HEK293 (cell line): ENCODE measurements at regions not wholly inside any gene's neighbourhood (a gene's known extent, or its start where the extent isn't known, plus 50 kb on each side); places are given as distances from the start of the nearest gene placed in this dataset.

ENCODE experiments used
- CTCF ChIA-PET: fragments of 350-600 bp; formaldehyde crosslinking; extraction: SDS; loops from one replicate; lab custom pipeline; 2021; ENCODE audit warnings: antibody characterized with exemption; lab: Yijun Ruan, JAX
- POLR2A ChIA-PET: fragments of 300-600 bp; formaldehyde crosslinking; extraction: SDS; loops from one replicate; lab custom pipeline; 2020; ENCODE audit warnings: antibody characterized with exemption, inconsistent platforms; lab: Yijun Ruan, JAX
- H3K27ac ChIP-seq: fragments of 200-500 bp; sonication (Bioruptor generic); 2 replicates; pipeline ENCODE4 v1.5.1; 2014; ENCODE audit warnings: low read depth, low read length, control low read depth, inconsistent platforms; ENCODE audit errors: extremely low read depth
- H3K36me3 ChIP-seq, 2 experiments: fragments of 200-500 bp in 1 of 2; sonication (Bioruptor generic) in 1 of 2; 1 replicate in 1 of 2; 2 replicates in 1 of 2; pipeline ENCODE4 v1.5.1; 2014 to 2017; ENCODE audit warnings: inconsistent platforms in 2 of 2, low read length in 2 of 2; ENCODE audit not compliant: control insufficient read depth in 2 of 2, insufficient read depth in 1 of 2
- H3K4me1 ChIP-seq: fragments of 200-500 bp; sonication (Bioruptor generic); 2 replicates; pipeline ENCODE4 v1.5.1; 2014; ENCODE audit warnings: mild to moderate bottlenecking, low read length, inconsistent platforms; ENCODE audit not compliant: control insufficient read depth, insufficient read depth
- H3K4me3 ChIP-seq: 2 replicates; pipeline ENCODE4 v1.5.1; 2011; ENCODE audit warnings: low read depth, mild to moderate bottlenecking, control low read depth, low read length, moderate library complexity
- H3K9me3 ChIP-seq: fragments of 200-500 bp; sonication (Bioruptor generic); 2 replicates; pipeline ENCODE4 v1.5.1; 2014; ENCODE audit warnings: low read depth, low read length, inconsistent platforms; ENCODE audit not compliant: control insufficient read depth, insufficient read depth
- SETDB1 ChIP-seq: IDR thresholded peaks from one replicate; pipeline ENCODE4 v1.6.1; 2017; ENCODE audit warnings: mild to moderate bottlenecking, low read length, moderate library complexity, mixed read lengths; ENCODE audit not compliant: insufficient read length
- WT1 ChIP-seq: fragments of 450-650 bp; formaldehyde crosslinking; IDR thresholded peaks from 2 replicates; pipeline ENCODE4 v1.5.1; 2016; ENCODE audit warnings: missing biosample characterization, missing genetic modification characterization
- ZBTB48 ChIP-seq: fragments of 450-650 bp; formaldehyde crosslinking; IDR thresholded peaks from 2 replicates; pipeline ENCODE4 v1.5.1; 2016; ENCODE audit warnings: missing biosample characterization, missing genetic modification characterization
- ZFP3 ChIP-seq: fragments of 450-650 bp; formaldehyde crosslinking; IDR thresholded peaks from 2 replicates; pipeline ENCODE4 v1.5.1; 2016; ENCODE audit warnings: low read depth, missing biosample characterization, missing genetic modification characterization
- ZNF138 ChIP-seq: fragments of 450-650 bp; formaldehyde crosslinking; IDR thresholded peaks from 2 replicates; pipeline ENCODE4 v1.5.1; 2016; ENCODE audit warnings: missing biosample characterization, missing genetic modification characterization, borderline replicate concordance
- ZNF184 ChIP-seq: fragments of 450-650 bp; IDR thresholded peaks from 2 replicates; pipeline ENCODE4 v1.5.1; 2018; ENCODE audit warnings: missing biosample characterization, mild to moderate bottlenecking, missing genetic modification characterization
- ZNF211 ChIP-seq: fragments of 450-650 bp; formaldehyde crosslinking; IDR thresholded peaks from 2 replicates; pipeline ENCODE4 v1.5.1; 2016; ENCODE audit warnings: low read depth, missing biosample characterization, missing genetic modification characterization
- ZNF302 ChIP-seq: fragments of 450-650 bp; formaldehyde crosslinking; IDR thresholded peaks from 2 replicates; pipeline ENCODE4 v1.5.1; 2016; ENCODE audit warnings: missing biosample characterization, missing genetic modification characterization, low read depth
- ZNF37A ChIP-seq: fragments of 450-650 bp; IDR thresholded peaks from 2 replicates; pipeline ENCODE4 v1.5.1; 2018; ENCODE audit warnings: missing biosample characterization, missing genetic modification characterization
- ZNF48 ChIP-seq: fragments of 450-650 bp; formaldehyde crosslinking; IDR thresholded peaks from 2 replicates; pipeline ENCODE4 v1.5.1; 2016; ENCODE audit warnings: missing biosample characterization, missing genetic modification characterization
- ZNF558 ChIP-seq: fragments of 450-650 bp; formaldehyde crosslinking; IDR thresholded peaks from 2 replicates; pipeline ENCODE4 v1.5.1; 2016; ENCODE audit warnings: missing biosample characterization, missing genetic modification characterization
- ZNF670 ChIP-seq: fragments of 450-650 bp; formaldehyde crosslinking; IDR thresholded peaks from 2 replicates; pipeline ENCODE4 v1.5.1; 2016; ENCODE audit warnings: missing biosample characterization, missing genetic modification characterization, low read depth
- TF ChIP-seq, protein P1 (sequence below): fragments of 450-650 bp; formaldehyde crosslinking; IDR thresholded peaks from 2 replicates; pipeline ENCODE4 v1.5.1; 2016; ENCODE audit warnings: missing biosample characterization, missing genetic modification characterization
- TF ChIP-seq, protein P2 (sequence below): fragments of 450-650 bp; formaldehyde crosslinking; IDR thresholded peaks from 2 replicates; pipeline ENCODE4 v1.5.1; 2016; ENCODE audit warnings: missing biosample characterization, missing genetic modification characterization
- TF ChIP-seq, protein P3 (sequence below): IDR thresholded peaks from 2 replicates; pipeline ENCODE4 v1.6.1; 2011; ENCODE audit warnings: mild to moderate bottlenecking, low read depth, low read length, borderline replicate concordance
- TF ChIP-seq, protein P4 (sequence below): fragments of 450-650 bp; formaldehyde crosslinking; IDR thresholded peaks from 2 replicates; pipeline ENCODE4 v1.5.1; 2016; ENCODE audit warnings: missing biosample characterization, missing genetic modification characterization
- TF ChIP-seq, protein P5 (sequence below): fragments of 450-650 bp; formaldehyde crosslinking; IDR thresholded peaks from 2 replicates; pipeline ENCODE4 v1.5.1; 2016; ENCODE audit warnings: missing biosample characterization, missing genetic modification characterization, low read depth

DNA sequence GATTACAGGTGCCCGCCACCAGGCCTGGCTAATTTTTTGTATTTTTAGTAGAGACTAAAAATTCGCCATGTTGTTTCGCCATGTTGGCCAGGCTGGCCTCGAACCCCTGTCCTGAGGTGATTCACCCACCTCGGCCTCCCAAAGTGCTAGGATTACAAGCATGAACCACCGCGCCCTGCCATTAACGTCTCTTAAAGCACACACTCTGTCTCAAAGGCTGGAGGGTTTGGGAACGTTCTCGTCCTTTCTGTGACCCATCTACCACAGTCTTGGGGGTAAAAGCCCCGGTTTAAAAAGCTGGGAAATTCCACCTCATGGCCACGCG is 57.8 kb upstream of the ARID1B start (continued):
- TF ChIP-seq, protein P1, sequence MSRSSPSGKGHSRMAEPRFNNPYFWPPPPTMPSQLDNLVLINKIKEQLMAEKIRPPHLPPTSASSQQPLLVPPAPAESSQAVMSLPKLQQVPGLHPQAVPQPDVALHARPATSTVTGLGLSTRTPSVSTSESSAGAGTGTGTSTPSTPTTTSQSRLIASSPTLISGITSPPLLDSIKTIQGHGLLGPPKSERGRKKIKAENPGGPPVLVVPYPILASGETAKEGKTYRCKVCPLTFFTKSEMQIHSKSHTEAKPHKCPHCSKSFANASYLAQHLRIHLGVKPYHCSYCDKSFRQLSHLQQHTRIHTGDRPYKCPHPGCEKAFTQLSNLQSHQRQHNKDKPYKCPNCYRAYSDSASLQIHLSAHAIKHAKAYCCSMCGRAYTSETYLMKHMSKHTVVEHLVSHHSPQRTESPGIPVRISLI (tag by site-specific recombination) = no peak
- TF ChIP-seq ZNF558 (tag by site-specific recombination) = no peak
- TF ChIP-seq ZBTB48 (tag by site-specific recombination) = no peak
- TF ChIP-seq, all 188 proteins: peak for 0

DNA sequence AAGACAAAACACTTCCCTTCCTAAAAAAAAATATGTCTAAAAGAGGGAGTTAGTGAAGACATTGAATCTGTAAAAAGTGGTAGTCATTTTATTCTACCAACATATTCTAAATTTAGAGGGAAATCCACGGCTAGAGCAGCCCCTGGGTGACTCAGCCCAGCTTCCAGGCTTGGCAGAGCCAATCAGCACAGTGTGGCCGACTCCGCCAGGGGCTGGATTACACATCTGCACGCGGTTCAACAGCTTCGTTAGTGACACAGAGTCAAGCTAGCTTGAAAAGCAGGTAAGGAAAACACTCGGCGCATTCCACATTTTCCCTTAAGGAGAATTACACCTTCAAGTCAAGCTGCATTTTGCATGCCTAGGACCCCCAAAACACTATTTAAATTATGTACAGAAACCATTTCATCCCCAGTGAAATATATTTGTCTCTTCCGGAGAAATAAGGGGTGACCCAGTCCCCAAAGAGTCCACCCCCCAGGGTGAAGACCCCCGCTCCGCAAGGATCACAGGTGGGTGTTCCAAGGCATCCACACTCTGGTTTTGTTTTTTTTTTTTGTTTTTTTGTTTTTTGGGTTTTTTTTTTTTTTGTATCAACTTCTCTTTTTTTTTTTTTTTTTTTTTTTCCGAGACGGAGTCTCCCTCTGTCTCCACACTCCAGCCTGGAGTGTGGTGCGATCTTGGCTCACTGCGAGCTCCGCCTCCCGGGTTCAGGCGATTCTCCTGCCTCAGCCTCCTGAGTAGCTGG is 58.4 kb upstream of the ARID1B start:
- CTCF ChIA-PET = interaction anchor here (0.6 kb wide), 1 partner anchor 91 kb away, joined by 3 read pairs; no protein-coding TSS in a partner anchor
- TF ChIP-seq, protein P2, sequence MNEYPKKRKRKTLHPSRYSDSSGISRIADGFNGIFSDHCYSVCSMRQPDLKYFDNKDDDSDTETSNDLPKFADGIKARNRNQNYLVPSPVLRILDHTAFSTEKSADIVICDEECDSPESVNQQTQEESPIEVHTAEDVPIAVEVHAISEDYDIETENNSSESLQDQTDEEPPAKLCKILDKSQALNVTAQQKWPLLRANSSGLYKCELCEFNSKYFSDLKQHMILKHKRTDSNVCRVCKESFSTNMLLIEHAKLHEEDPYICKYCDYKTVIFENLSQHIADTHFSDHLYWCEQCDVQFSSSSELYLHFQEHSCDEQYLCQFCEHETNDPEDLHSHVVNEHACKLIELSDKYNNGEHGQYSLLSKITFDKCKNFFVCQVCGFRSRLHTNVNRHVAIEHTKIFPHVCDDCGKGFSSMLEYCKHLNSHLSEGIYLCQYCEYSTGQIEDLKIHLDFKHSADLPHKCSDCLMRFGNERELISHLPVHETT = no peak
- TF ChIP-seq SETDB1 = peak; percentile 57
- TF ChIP-seq ZNF670 (tag by site-specific recombination) = no peak
- TF ChIP-seq, protein P1 (tag by site-specific recombination) = peak; percentile 42; the same call in 1 of the 2 replicates
- Histone ChIP-seq H3K4me1 (no peaks in the 10 kb centered on the region; the same call in 1 of the 2 replicates), H3K4me3 (no peak overlapping the region), H3K27ac (no peak overlapping the region), H3K36me3 (no peaks in the 10 kb centered on the region), H3K9me3 (no peaks in the 10 kb centered on the region)
- POLR2A ChIA-PET = no interaction called here

DNA sequence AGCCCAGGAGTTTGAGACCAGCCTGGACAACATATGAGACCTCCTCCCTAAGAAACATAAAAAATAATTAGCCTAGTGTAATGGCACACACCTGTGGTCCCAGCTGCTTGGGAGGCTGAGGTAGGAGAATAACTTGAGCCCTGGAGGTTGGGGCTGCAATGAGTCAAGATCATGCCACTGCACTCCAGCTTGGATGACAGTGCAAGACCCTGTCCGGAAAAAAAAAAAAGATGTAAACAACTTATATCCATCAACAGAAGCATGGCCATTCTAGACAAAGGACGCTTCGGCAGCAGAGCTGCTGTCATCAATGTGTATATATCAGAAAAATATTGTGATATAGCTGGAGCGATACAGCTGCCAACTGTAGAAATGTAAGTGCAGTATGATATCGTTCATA is 59.6 kb upstream of the ARID1B start:
- Histone ChIP-seq H3K9me3 (no peaks in the 10 kb centered on the region), H3K27ac (no peak overlapping the region), H3K4me3 (no peak overlapping the region), H3K36me3 (no peaks in the 10 kb centered on the region), H3K4me1 (no peaks in the 10 kb centered on the region; the same call in 1 of the 2 replicates)
- CTCF ChIA-PET = interaction anchor here (0.6 kb wide), 2 partner anchors 362 to 1504 kb away, joined by 4 read pairs; no protein-coding TSS in a partner anchor
- POLR2A ChIA-PET = no interaction called here
- TF ChIP-seq, protein P3, sequence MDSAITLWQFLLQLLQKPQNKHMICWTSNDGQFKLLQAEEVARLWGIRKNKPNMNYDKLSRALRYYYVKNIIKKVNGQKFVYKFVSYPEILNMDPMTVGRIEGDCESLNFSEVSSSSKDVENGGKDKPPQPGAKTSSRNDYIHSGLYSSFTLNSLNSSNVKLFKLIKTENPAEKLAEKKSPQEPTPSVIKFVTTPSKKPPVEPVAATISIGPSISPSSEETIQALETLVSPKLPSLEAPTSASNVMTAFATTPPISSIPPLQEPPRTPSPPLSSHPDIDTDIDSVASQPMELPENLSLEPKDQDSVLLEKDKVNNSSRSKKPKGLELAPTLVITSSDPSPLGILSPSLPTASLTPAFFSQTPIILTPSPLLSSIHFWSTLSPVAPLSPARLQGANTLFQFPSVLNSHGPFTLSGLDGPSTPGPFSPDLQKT = no peak
- no peak for TF ChIP-seq ZNF302 (tag by site-specific recombination)
- no peak for TF ChIP-seq ZNF211
- TF ChIP-seq ZFP3 (tag by site-specific recombination) = no peak
- no peak for TF ChIP-seq WT1
- TF ChIP-seq ZNF48 (tag by site-specific recombination) = no peak
- no peak for TF ChIP-seq ZNF184 (tag by site-specific recombination)
- no peak for TF ChIP-seq ZNF138 (tag by site-specific recombination)
- no peak for TF ChIP-seq ZNF37A (tag by site-specific recombination)
- TF ChIP-seq, protein P4, sequence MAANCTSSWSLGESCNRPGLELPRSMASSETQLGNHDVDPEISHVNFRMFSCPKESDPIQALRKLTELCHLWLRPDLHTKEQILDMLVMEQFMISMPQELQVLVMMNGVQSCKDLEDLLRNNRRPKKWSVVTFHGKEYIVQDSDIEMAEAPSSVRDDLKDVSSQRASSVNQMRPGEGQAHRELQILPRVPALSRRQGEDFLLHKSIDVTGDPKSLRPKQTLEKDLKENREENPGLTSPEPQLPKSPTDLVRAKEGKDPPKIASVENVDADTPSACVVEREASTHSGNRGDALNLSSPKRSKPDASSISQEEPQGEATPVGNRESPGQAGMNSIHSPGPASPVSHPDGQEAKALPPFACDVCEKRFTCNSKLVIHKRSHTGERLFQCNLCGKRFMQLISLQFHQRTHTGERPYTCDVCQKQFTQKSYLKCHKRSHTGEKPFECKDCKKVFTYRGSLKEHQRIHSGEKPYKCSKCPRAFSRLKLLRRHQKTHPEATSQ (tag by site-specific recombination) = no peak
- TF ChIP-seq, protein P5, sequence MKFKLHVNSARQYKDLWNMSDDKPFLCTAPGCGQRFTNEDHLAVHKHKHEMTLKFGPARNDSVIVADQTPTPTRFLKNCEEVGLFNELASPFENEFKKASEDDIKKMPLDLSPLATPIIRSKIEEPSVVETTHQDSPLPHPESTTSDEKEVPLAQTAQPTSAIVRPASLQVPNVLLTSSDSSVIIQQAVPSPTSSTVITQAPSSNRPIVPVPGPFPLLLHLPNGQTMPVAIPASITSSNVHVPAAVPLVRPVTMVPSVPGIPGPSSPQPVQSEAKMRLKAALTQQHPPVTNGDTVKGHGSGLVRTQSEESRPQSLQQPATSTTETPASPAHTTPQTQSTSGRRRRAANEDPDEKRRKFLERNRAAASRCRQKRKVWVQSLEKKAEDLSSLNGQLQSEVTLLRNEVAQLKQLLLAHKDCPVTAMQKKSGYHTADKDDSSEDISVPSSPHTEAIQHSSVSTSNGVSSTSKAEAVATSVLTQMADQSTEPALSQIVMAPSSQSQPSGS (tag by site-specific recombination) = no peak
